GM12891 (cell line): ENCODE measurements at regions not wholly inside any gene's neighbourhood (a gene's known extent, or its start where the extent isn't known, plus 50 kb on each side); places are given as distances from the start of the nearest gene placed in this dataset.

Experiments
- POLR2AphosphoS5 ChIP-seq: IDR thresholded peaks from 2 replicates; pipeline ENCODE4 v1.6.1; 2011; ENCODE audit warnings: low read depth, low read length, control low read depth
- SPI1 ChIP-seq: IDR thresholded peaks from 2 replicates; pipeline ENCODE4 v1.6.1; 2011; ENCODE audit warnings: low read depth, low read length, control low read depth
- TAF1 ChIP-seq: IDR thresholded peaks from 2 replicates; pipeline ENCODE4 v1.6.1; 2011; ENCODE audit warnings: low read depth, low read length, control low read depth

DNA sequence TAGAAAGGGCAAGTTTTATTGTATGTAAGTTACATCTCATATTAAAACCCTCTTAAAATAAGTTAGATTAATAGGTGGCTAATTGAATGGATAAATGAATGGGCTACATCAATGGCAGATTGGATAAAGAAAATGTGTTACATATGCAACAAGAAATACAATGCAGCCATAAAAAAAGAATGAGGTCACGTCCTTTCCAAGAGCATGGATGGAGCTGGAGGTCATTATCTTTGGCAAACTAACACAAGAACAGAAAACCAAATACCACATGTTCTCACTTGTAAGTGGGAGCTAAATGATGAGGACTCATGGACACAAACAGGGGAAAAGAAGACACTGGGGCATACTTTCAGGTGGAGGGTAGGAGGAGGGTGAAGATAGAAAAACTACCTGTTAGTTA, 182.2 kb upstream of the GNAI1 start:
- TF ChIP-seq POLR2AphosphoS5 (no peak), SPI1 (no peak), TAF1 (no peak)
